SU-DHL-6 (cell line): ENCODE measurements at regions not wholly inside any gene's neighbourhood (a gene's known extent, or its start where the extent isn't known, plus 50 kb on each side); places are given as distances from the start of the nearest gene placed in this dataset.

ENCODE experiments used
- EZH2phosphoT487 ChIP-seq: fragments of 200-600 bp; sonication (generic), shearing (Covaris generic); conservative IDR thresholded peaks from 2 replicates; pipeline ENCODE4 v1.6.1; 2018; ENCODE audit warnings: mild to moderate bottlenecking, antibody characterized with exemption, low read length, moderate library complexity, mixed read lengths
- TF ChIP-seq, protein P1 (sequence below): fragments of 200-600 bp; sonication (generic); IDR thresholded peaks from one replicate; pipeline ENCODE4 v1.5.1; 2017; ENCODE audit warnings: antibody characterized with exemption, mild to moderate bottlenecking, low read length, moderate library complexity; ENCODE audit not compliant: insufficient read depth, poor library complexity, severe bottlenecking

GRCh38 chr2:79394485-79394859 is 118.4 kb upstream of the CTNNA2 start:
- TF ChIP-seq, protein P1, sequence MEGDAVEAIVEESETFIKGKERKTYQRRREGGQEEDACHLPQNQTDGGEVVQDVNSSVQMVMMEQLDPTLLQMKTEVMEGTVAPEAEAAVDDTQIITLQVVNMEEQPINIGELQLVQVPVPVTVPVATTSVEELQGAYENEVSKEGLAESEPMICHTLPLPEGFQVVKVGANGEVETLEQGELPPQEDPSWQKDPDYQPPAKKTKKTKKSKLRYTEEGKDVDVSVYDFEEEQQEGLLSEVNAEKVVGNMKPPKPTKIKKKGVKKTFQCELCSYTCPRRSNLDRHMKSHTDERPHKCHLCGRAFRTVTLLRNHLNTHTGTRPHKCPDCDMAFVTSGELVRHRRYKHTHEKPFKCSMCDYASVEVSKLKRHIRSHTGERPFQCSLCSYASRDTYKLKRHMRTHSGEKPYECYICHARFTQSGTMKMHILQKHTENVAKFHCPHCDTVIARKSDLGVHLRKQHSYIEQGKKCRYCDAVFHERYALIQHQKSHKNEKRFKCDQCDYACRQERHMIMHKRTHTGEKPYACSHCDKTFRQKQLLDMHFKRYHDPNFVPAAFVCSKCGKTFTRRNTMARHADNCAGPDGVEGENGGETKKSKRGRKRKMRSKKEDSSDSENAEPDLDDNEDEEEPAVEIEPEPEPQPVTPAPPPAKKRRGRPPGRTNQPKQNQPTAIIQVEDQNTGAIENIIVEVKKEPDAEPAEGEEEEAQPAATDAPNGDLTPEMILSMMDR: no peak
- no peak for TF ChIP-seq EZH2phosphoT487
